ENCODE measurements at regions not wholly inside any gene's neighbourhood (a gene's known extent, or its start where the extent isn't known, plus 50 kb on each side); places are given as distances from the start of the nearest gene placed in this dataset.

- no peak for TF ChIP-seq CTCF (IDR thresholded peaks at IDR 0.05)
- no peak for TF ChIP-seq POLR2A (IDR thresholded peaks at IDR 0.05)
These were observed 567.4 kb upstream of the ZFHX3 start for GRCh38 chr16:73615071-73615940.

Data from tibial nerve (tissue), 3 donors.